CD8-positive, alpha-beta memory T cell (primary cell): ENCODE measurements at regions not wholly inside any gene's neighbourhood (a gene's known extent, or its start where the extent isn't known, plus 50 kb on each side); places are given as distances from the start of the nearest gene placed in this dataset.

ENCODE experiments used
- CTCF ChIA-PET: fragments of 350-600 bp; sonication (Branson Sonifier 250); formaldehyde crosslinking; loops from one replicate; lab custom pipeline; 2021; ENCODE audit warnings: antibody characterized with exemption; lab: Charles Lee
- POLR2A ChIA-PET: fragments of 350-600 bp; sonication (Branson Sonifier 250); formaldehyde crosslinking; loops from one replicate; lab custom pipeline; 2021; ENCODE audit warnings: antibody characterized with exemption; lab: Charles Lee
- DNase-seq, 5 donors: peaks; one replicate each; pipeline versions ENCODE4 v3.0.0 to v3.0.0-alpha.2; 2020 to 2022; ENCODE audit warnings: mixed read lengths in 1 of 5
- H3K27ac ChIP-seq: one replicate; pipeline ENCODE4 v1.7.0; 2013; ENCODE audit warnings: low read depth, mild to moderate bottlenecking, low read length, moderate library complexity
- H3K27me3 ChIP-seq: 2 replicates; pipeline ENCODE4 v1.7.0; 2013; ENCODE audit warnings: low read length, mild to moderate bottlenecking; ENCODE audit not compliant: insufficient read depth, poor library complexity, severe bottlenecking
- H3K36me3 ChIP-seq: 2 replicates; pipeline ENCODE4 v1.7.0; 2013; ENCODE audit warnings: mild to moderate bottlenecking, low read length, moderate library complexity; ENCODE audit not compliant: insufficient read depth
- H3K4me1 ChIP-seq: 2 replicates; pipeline ENCODE4 v1.7.0; 2013; ENCODE audit warnings: mild to moderate bottlenecking, low read length, moderate library complexity; ENCODE audit not compliant: insufficient read depth
- H3K4me3 ChIP-seq: 2 replicates; pipeline ENCODE4 v1.7.0; 2013; ENCODE audit warnings: mild to moderate bottlenecking, low read length
- H3K9me3 ChIP-seq: 2 replicates; pipeline ENCODE4 v1.7.0; 2013; ENCODE audit warnings: mild to moderate bottlenecking, low read length
- H3K27ac Mint-ChIP-seq, 8 donors: one replicate each; pipeline ENCODE4 v1.8.0; 2020 to 2021; ENCODE audit warnings: mixed read lengths in 8 of 8, mild to moderate bottlenecking in 6 of 8, inconsistent platforms in 3 of 8, moderate library complexity in 3 of 8
- H3K27me3 Mint-ChIP-seq, 2 donors: one replicate each; pipeline ENCODE4 v1.8.0; 2020 to 2021; ENCODE audit warnings: mixed read lengths in 2 of 2, mild to moderate bottlenecking in 1 of 2, moderate library complexity in 1 of 2
- H3K36me3 Mint-ChIP-seq, 3 donors: one replicate each; pipeline ENCODE4 v1.8.0; 2020 to 2021; ENCODE audit warnings: mixed read lengths in 3 of 3, inconsistent platforms in 1 of 3, mild to moderate bottlenecking in 1 of 3
- H3K4me1 Mint-ChIP-seq, 3 donors: one replicate each; pipeline ENCODE4 v1.8.0; 2020 to 2021; ENCODE audit warnings: mixed read lengths in 3 of 3, inconsistent platforms in 1 of 3, mild to moderate bottlenecking in 1 of 3
- H3K4me3 Mint-ChIP-seq, 7 donors: one replicate each; pipeline ENCODE4 v1.8.0; 2020 to 2021; ENCODE audit warnings: mixed read lengths in 7 of 7, mild to moderate bottlenecking in 6 of 7, moderate library complexity in 4 of 7, inconsistent platforms in 2 of 7
- H3K9me3 Mint-ChIP-seq, 5 donors: one replicate each; pipeline ENCODE4 v1.8.0; 2020 to 2022; ENCODE audit warnings: mixed read lengths in 5 of 5, mild to moderate bottlenecking in 3 of 5, moderate library complexity in 2 of 5, inconsistent platforms in 1 of 5

GRCh38 chr17:73815474-73815873 lies 171.2 kb upstream of the SDK2 start:
- peak overlapping the region in 1 of 7 donors; percentile 18 for H3K4me3 Mint-ChIP-seq
- POLR2A ChIA-PET: no interaction called here
- H3K9me3 Mint-ChIP-seq: peaks cover 0 to 2% (median 0%) of the 10 kb centered on the region in 5 donors
- no peaks in the 10 kb centered on the region for H3K36me3 Mint-ChIP-seq
- CTCF ChIA-PET: no interaction called here
- Histone ChIP-seq H3K27me3 (no peaks in the 10 kb centered on the region), H3K4me1 (no peaks in the 10 kb centered on the region), H3K4me3 (no peak overlapping the region), H3K36me3 (no peaks in the 10 kb centered on the region), H3K27ac (no peak overlapping the region), H3K9me3 (no peaks in the 10 kb centered on the region)
- peaks cover 0 to 3% of the 10 kb centered on the region in 2 donors for H3K27me3 Mint-ChIP-seq
- DNase-seq: no peak
- H3K27ac Mint-ChIP-seq: no peak overlapping the region
- no peaks in the 10 kb centered on the region for H3K4me1 Mint-ChIP-seq

- CTCF ChIA-PET: no interaction called here
- Mint-ChIP-seq H3K36me3 (no peaks in the 10 kb centered on the region), H3K9me3 (peaks cover 0 to 2% (median 0%) of the 10 kb centered on the region in 5 donors), H3K27me3 (peaks cover 17 to 27% of the 10 kb centered on the region in 2 donors), H3K27ac (no peak overlapping the region), H3K4me1 (peaks cover 5 to 15% (median 7%) of the 10 kb centered on the region in 3 donors), H3K4me3 (no peak overlapping the region)
- DNase-seq: no peak
- Histone ChIP-seq H3K9me3 (no peaks in the 10 kb centered on the region), H3K36me3 (no peaks in the 10 kb centered on the region), H3K4me3 (no peak overlapping the region), H3K27me3 (no peaks in the 10 kb centered on the region), H3K27ac (no peak overlapping the region), H3K4me1 (peaks cover 18% of the 10 kb centered on the region)
- POLR2A ChIA-PET: no interaction called here
Observed at GRCh38 chr17:73819440-73820395, 175.5 kb upstream of the SDK2 start.

- no peaks in the 10 kb centered on the region for H3K27me3 ChIP-seq
- CTCF ChIA-PET: no interaction called here
- POLR2A ChIA-PET: no interaction called here
Observed at GRCh38 chr17:73820686-73821448, 176.6 kb upstream of the SDK2 start.

GRCh38 chr17:73821665-73822064 lies 177.4 kb upstream of the SDK2 start:
- Histone ChIP-seq H3K27me3 (no peaks in the 10 kb centered on the region), H3K4me1 (peaks cover 29% of the 10 kb centered on the region), H3K36me3 (no peaks in the 10 kb centered on the region), H3K27ac (no peak overlapping the region), H3K9me3 (no peaks in the 10 kb centered on the region), H3K4me3 (no peak overlapping the region)
- no peak overlapping the region for H3K4me3 Mint-ChIP-seq
- no peaks in the 10 kb centered on the region for H3K36me3 Mint-ChIP-seq
- ChIA-PET CTCF (no interaction called here), POLR2A (no interaction called here)
- DNase-seq: no peak
- H3K9me3 Mint-ChIP-seq: peaks cover 0 to 2% (median 0%) of the 10 kb centered on the region in 5 donors
- H3K27ac Mint-ChIP-seq: no peak overlapping the region
- peaks cover 5 to 15% (median 7%) of the 10 kb centered on the region in 3 donors for H3K4me1 Mint-ChIP-seq
- H3K27me3 Mint-ChIP-seq: peaks cover 16 to 33% of the 10 kb centered on the region in 2 donors

More at GRCh38 chr17:73820686-73821448, 176.6 kb upstream of the SDK2 start:
- Histone ChIP-seq H3K4me1 (peaks cover 21% of the 10 kb centered on the region), H3K27ac (no peak overlapping the region), H3K36me3 (no peaks in the 10 kb centered on the region), H3K4me3 (no peak overlapping the region), H3K9me3 (no peaks in the 10 kb centered on the region)
- Mint-ChIP-seq H3K4me1 (peaks cover 5 to 15% (median 7%) of the 10 kb centered on the region in 3 donors), H3K27ac (no peak overlapping the region), H3K27me3 (peaks cover 17 to 33% of the 10 kb centered on the region in 2 donors), H3K36me3 (no peaks in the 10 kb centered on the region), H3K9me3 (peaks cover 0 to 2% (median 0%) of the 10 kb centered on the region in 5 donors), H3K4me3 (no peak overlapping the region)
- no peak for DNase-seq

- Histone ChIP-seq H3K36me3 (no peaks in the 10 kb centered on the region), H3K9me3 (no peaks in the 10 kb centered on the region), H3K4me3 (no peak overlapping the region), H3K27ac (no peak overlapping the region), H3K27me3 (no peaks in the 10 kb centered on the region), H3K4me1 (peaks cover 36% of the 10 kb centered on the region)
- H3K4me1 Mint-ChIP-seq: peaks cover 5 to 20% (median 7%) of the 10 kb centered on the region in 3 donors
- peak overlapping the region in 1 of 7 donors; percentile 59 for H3K4me3 Mint-ChIP-seq
- peaks cover 16 to 33% of the 10 kb centered on the region in 2 donors for H3K27me3 Mint-ChIP-seq
- H3K9me3 Mint-ChIP-seq: peaks cover 0 to 2% (median 0%) of the 10 kb centered on the region in 5 donors
- no peak overlapping the region for H3K27ac Mint-ChIP-seq
- POLR2A ChIA-PET: no interaction called here
- peak in 1 of 5 donors; percentile 18 for DNase-seq
- H3K36me3 Mint-ChIP-seq: no peaks in the 10 kb centered on the region
- CTCF ChIA-PET: no interaction called here
Observed at GRCh38 chr17:73822371-73822770, 178.1 kb upstream of the SDK2 start.

GRCh38 chr17:73823684-73824083 lies 179.4 kb upstream of the SDK2 start:
- H3K9me3 Mint-ChIP-seq: peaks cover 0 to 2% (median 0%) of the 10 kb centered on the region in 5 donors
- DNase-seq: no peak
- H3K4me3 Mint-ChIP-seq: peak overlapping the region in 1 of 7 donors; percentile 28
- peaks cover 16 to 33% of the 10 kb centered on the region in 2 donors for H3K27me3 Mint-ChIP-seq
- no peaks in the 10 kb centered on the region for H3K36me3 ChIP-seq
- H3K27me3 ChIP-seq: no peaks in the 10 kb centered on the region
- CTCF ChIA-PET: no interaction called here
- no peaks in the 10 kb centered on the region for H3K9me3 ChIP-seq
- H3K27ac Mint-ChIP-seq: peak overlapping the region in 3 of 8 donors; percentile 22 to 50 (median 46)
- no peak overlapping the region for H3K27ac ChIP-seq
- POLR2A ChIA-PET: no interaction called here
- no peaks in the 10 kb centered on the region for H3K36me3 Mint-ChIP-seq
- H3K4me1 ChIP-seq: peaks cover 49% of the 10 kb centered on the region
- peaks cover 15 to 33% (median 15%) of the 10 kb centered on the region in 3 donors for H3K4me1 Mint-ChIP-seq
- H3K4me3 ChIP-seq: no peak overlapping the region

GRCh38 chr17:73824321-73824720 lies 180.1 kb upstream of the SDK2 start:
- CTCF ChIA-PET: no interaction called here
- Mint-ChIP-seq H3K4me1 (peaks cover 15 to 39% (median 16%) of the 10 kb centered on the region in 3 donors), H3K9me3 (no peaks in the 10 kb centered on the region), H3K36me3 (no peaks in the 10 kb centered on the region), H3K4me3 (no peak overlapping the region), H3K27ac (no peak overlapping the region), H3K27me3 (peaks cover 14 to 33% of the 10 kb centered on the region in 2 donors)
- Histone ChIP-seq H3K4me3 (no peak overlapping the region), H3K4me1 (peaks cover 55% of the 10 kb centered on the region), H3K27ac (no peak overlapping the region), H3K36me3 (no peaks in the 10 kb centered on the region), H3K27me3 (no peaks in the 10 kb centered on the region), H3K9me3 (no peaks in the 10 kb centered on the region)
- POLR2A ChIA-PET: no interaction called here
- no peak for DNase-seq
